ENCODE measurements at regions not wholly inside any gene's neighbourhood (a gene's known extent, or its start where the extent isn't known, plus 50 kb on each side); places are given as distances from the start of the nearest gene placed in this dataset.

DNA sequence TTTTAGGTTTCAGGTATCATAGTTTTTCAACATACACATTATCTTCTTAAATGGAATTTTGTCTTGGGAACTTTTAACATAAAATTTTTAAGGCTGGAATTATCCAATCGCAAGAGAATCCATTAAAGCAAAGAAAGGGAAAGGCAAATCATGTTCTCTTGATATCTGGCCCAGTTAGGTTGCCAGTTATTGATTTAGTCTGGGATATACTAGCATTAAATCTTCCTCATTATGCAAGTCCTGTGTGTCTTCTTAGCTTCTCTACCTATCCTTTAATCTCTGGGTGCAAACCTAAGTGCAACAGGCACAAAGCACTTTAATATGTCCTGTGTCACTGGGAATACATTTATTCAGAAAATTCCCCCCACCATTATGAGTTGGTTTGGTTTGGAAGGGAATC, 75.4 kb upstream of the CNTLN start:
- no peaks in the 10 kb centered on the region for H3K9me3 ChIP-seq (ENCODE audit: control insufficient read depth, insufficient read depth, low read depth, low read length)
- no peak for DNase-seq (ENCODE audit: low read depth, low spot score)
- H3K27ac ChIP-seq (ENCODE audit: low read length), result no peak overlapping the region
- no TSS peak for BruUV-seq (replicated peaks)
- intact Hi-C loops (cut with micrococcal nuclease; ENCODE audit: unreplicated experiment) (no loop called here), in situ Hi-C loops (cut with HindIII; ENCODE audit: low pct_unique_long_range_greater_than_20kb, low sequenced_read_pairs) (no loop called here)
- no peaks in the 10 kb centered on the region for H3K27me3 ChIP-seq (ENCODE audit: control insufficient read depth, insufficient read depth, low read length)
- H3K36me3 ChIP-seq (ENCODE audit: control insufficient read depth, insufficient read depth, low read length), result no peaks in the 10 kb centered on the region
- no peaks in the 10 kb centered on the region for H3K4me1 ChIP-seq (ENCODE audit: control insufficient read depth, insufficient read depth, low read length)
- no peak overlapping the region for H3K4me3 ChIP-seq (ENCODE audit: low read depth in 2 of 2, low read length in 2 of 2)
- CTCF ChIA-PET, result no interaction called here
- POLR2A ChIA-PET, result no interaction called here
- TF ChIP-seq CTCF (IDR thresholded peaks at IDR 0.05), result no peak
- no peak for TF ChIP-seq REST (IDR thresholded peaks at IDR 0.05; ENCODE audit: insufficient read depth in 1 of 2, low read depth in 2 of 2, low read length in 1 of 2)
- TF ChIP-seq SIN3A (IDR thresholded peaks at IDR 0.05; ENCODE audit: borderline replicate concordance, insufficient read depth, low read depth, low read length), result no peak
- TF ChIP-seq POLR2AphosphoS5 (IDR thresholded peaks at IDR 0.05; ENCODE audit: low read depth, low read length), result no peak
- no peak for TF ChIP-seq TCF7L2 (IDR thresholded peaks at IDR 0.05; ENCODE audit: low read depth, low read length)
- no peak for ATAC-seq

DNA sequence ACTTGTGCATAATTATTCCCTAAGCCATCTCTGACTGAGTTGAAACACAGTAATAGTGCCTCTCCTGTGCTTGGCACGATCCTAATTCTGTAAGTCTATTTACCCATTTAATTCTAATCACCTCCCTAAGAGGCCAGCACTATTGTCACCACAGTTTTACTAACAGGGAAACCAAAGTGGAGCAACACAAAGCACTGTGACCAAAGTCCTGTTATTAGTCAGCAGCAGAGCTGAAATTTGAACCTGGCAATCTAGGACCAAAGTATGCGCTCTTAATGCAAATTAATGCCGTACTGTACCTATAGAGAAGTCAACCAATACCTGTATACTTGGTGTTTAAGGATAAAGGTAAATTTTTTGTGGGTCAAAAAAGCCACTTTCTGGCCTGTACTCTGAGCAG, 77.1 kb upstream of the CNTLN start:
- ChIA-PET POLR2A (no interaction called here), CTCF (no interaction called here)
- in situ Hi-C loops (cut with HindIII; ENCODE audit: low pct_unique_long_range_greater_than_20kb, low sequenced_read_pairs), result no loop called here

More for the DNA sequence above, 77.1 kb upstream of the CNTLN start:
- no peak for TF ChIP-seq SIN3A (IDR thresholded peaks at IDR 0.05; ENCODE audit: borderline replicate concordance, insufficient read depth, low read depth, low read length)
- no peak for TF ChIP-seq REST (IDR thresholded peaks at IDR 0.05; ENCODE audit: insufficient read depth in 1 of 2, low read depth in 2 of 2, low read length in 1 of 2)
- no peak for TF ChIP-seq CTCF (IDR thresholded peaks at IDR 0.05)
- TF ChIP-seq TCF7L2 (IDR thresholded peaks at IDR 0.05; ENCODE audit: low read depth, low read length), result no peak
- ATAC-seq (no peak), DNase-seq (ENCODE audit: low read depth, low spot score) (no peak)
- intact Hi-C loops (cut with micrococcal nuclease; ENCODE audit: unreplicated experiment), result no loop called here
- Histone ChIP-seq H3K27ac (ENCODE audit: low read length) (no peak overlapping the region), H3K9me3 (ENCODE audit: control insufficient read depth, insufficient read depth, low read depth, low read length) (no peaks in the 10 kb centered on the region), H3K27me3 (ENCODE audit: control insufficient read depth, insufficient read depth, low read length) (no peaks in the 10 kb centered on the region), H3K36me3 (ENCODE audit: control insufficient read depth, insufficient read depth, low read length) (no peaks in the 10 kb centered on the region), H3K4me3 (ENCODE audit: low read depth in 2 of 2, low read length in 2 of 2) (no peak overlapping the region), H3K4me1 (ENCODE audit: control insufficient read depth, insufficient read depth, low read length) (no peaks in the 10 kb centered on the region)
- BruUV-seq (replicated peaks), result no TSS peak
